Kidney (tissue), 13 donors: ENCODE measurements at regions not wholly inside any gene's neighbourhood (a gene's known extent, or its start where the extent isn't known, plus 50 kb on each side); places are given as distances from the start of the nearest gene placed in this dataset.

Source experiments
- DNase-seq, 5 donors: peaks; one replicate each; pipeline ENCODE4 v3.0.0-alpha.2; 2013 to 2020
- FAIRE-seq: peaks from 2 replicates; lab custom pipeline; 2012; peaks lifted over from hg19 to GRCh38; lab: Jason Lieb, UNC
- H3K27ac ChIP-seq, 2 donors: one replicate each; pipeline ENCODE4 v1.7.0; 2013; ENCODE audit warnings: low read depth in 2 of 2, low read length in 2 of 2, inconsistent platforms in 1 of 2
- H3K27me3 ChIP-seq: one replicate; pipeline ENCODE4 v1.7.1; 2013; ENCODE audit warnings: low read length, inconsistent platforms; ENCODE audit not compliant: control insufficient read depth, insufficient read depth
- H3K36me3 ChIP-seq, 3 donors: one replicate each; pipeline versions ENCODE4 v1.7.0 to v1.7.1; 2013; ENCODE audit warnings: low read length in 3 of 3, control low read depth in 1 of 3, inconsistent platforms in 1 of 3; ENCODE audit not compliant: insufficient read depth in 3 of 3, control insufficient read depth in 2 of 3
- H3K4me1 ChIP-seq, 3 donors: one replicate each; pipeline versions ENCODE4 v1.7.0 to v1.7.1; 2013; ENCODE audit warnings: low read length in 3 of 3, inconsistent platforms in 1 of 3, low read depth in 1 of 3; ENCODE audit not compliant: control insufficient read depth in 2 of 3, insufficient read depth in 2 of 3
- H3K4me3 ChIP-seq, 3 donors: one replicate each; pipeline versions ENCODE4 v1.7.0 to v1.8.1; 2013; ENCODE audit warnings: low read length in 3 of 3, control low read depth in 1 of 3, inconsistent platforms in 1 of 3
- H3K9ac ChIP-seq, 3 donors: one replicate each; pipeline versions ENCODE4 v1.7.0 to v1.7.1; 2013; ENCODE audit warnings: low read length in 3 of 3, control low read depth in 1 of 3, inconsistent platforms in 1 of 3
- H3K9me3 ChIP-seq, 3 donors: one replicate each; pipeline versions ENCODE4 v1.7.0 to v1.7.1; 2013; ENCODE audit warnings: low read length in 3 of 3, control low read depth in 1 of 3, inconsistent platforms in 1 of 3; ENCODE audit not compliant: control insufficient read depth in 2 of 3, insufficient read depth in 1 of 3
- CTCF ChIP-seq: IDR thresholded peaks from 3 replicates; pipeline ENCODE4 v1.5.1; 2012; ENCODE audit warnings: mild to moderate bottlenecking, moderate library complexity, borderline replicate concordance; ENCODE audit not compliant: insufficient read depth; ENCODE audit errors: extremely low read depth
- intact Hi-C: fragments of 100-400 bp; cut with DNase I; formaldehyde crosslinking; loops from one replicate; pipeline ENCODE4 v1.11.1; 2022
- donor health status: control.
- donor health status: control.
- donor health status: control.
- donor health status: control.
- donor health status: control.
- donor health status: DM: yes; HTN: yes; CAD: no.
- donor health status: Normal renal cell carcinoma (clear cell type).

- no peak for TF ChIP-seq CTCF
- Histone ChIP-seq H3K36me3 (no peaks in the 10 kb centered on the region), H3K27me3 (no peaks in the 10 kb centered on the region), H3K4me3 (no peak overlapping the region), H3K27ac (no peak overlapping the region), H3K9ac (no peak overlapping the region), H3K9me3 (no peaks in the 10 kb centered on the region), H3K4me1 (no peaks in the 10 kb centered on the region)
- intact Hi-C loops, result no loop called here
- FAIRE-seq (no peak), DNase-seq (no peak)
Measured at GRCh38 chr2:118244686-118245085, 156.4 kb downstream of the INSIG2 start.

GRCh38 chr2:118243031-118243430, 154.8 kb downstream of the INSIG2 start:
- no peak for TF ChIP-seq CTCF
- Histone ChIP-seq H3K4me1 (no peaks in the 10 kb centered on the region), H3K27ac (no peak overlapping the region), H3K36me3 (no peaks in the 10 kb centered on the region), H3K4me3 (no peak overlapping the region), H3K27me3 (no peaks in the 10 kb centered on the region), H3K9me3 (no peaks in the 10 kb centered on the region), H3K9ac (no peak overlapping the region)
- DNase-seq, result no peak
- no peak for FAIRE-seq
- intact Hi-C loops, result no loop called here

GRCh38 chr2:118242216-118242615, 153.9 kb downstream of the INSIG2 start:
- intact Hi-C loops, result no loop called here
- Histone ChIP-seq H3K36me3 (no peaks in the 10 kb centered on the region), H3K4me1 (no peaks in the 10 kb centered on the region), H3K27ac (no peak overlapping the region), H3K9me3 (no peaks in the 10 kb centered on the region), H3K9ac (no peak overlapping the region), H3K4me3 (no peak overlapping the region), H3K27me3 (no peaks in the 10 kb centered on the region)
- no peak for TF ChIP-seq CTCF
- FAIRE-seq, result no peak
- DNase-seq, result no peak

GRCh38 chr2:118241128-118241527, 152.9 kb downstream of the INSIG2 start:
- no peaks in the 10 kb centered on the region for H3K27me3 ChIP-seq
- H3K9ac ChIP-seq, result no peak overlapping the region
- FAIRE-seq (no peak), DNase-seq (no peak)
- H3K9me3 ChIP-seq, result no peaks in the 10 kb centered on the region
- no peak for TF ChIP-seq CTCF
- H3K4me1 ChIP-seq, result no peaks in the 10 kb centered on the region
- intact Hi-C loops, result no loop called here
- H3K4me3 ChIP-seq, result no peak overlapping the region
- H3K36me3 ChIP-seq, result no peaks in the 10 kb centered on the region
- no peak overlapping the region for H3K27ac ChIP-seq
